ENCODE measurements at regions not wholly inside any gene's neighbourhood (a gene's known extent, or its start where the extent isn't known, plus 50 kb on each side); places are given as distances from the start of the nearest gene placed in this dataset.
A peak's percentile ranks its signal among the peaks of the same experiment; 100 is the strongest.
"Not testable (repeated sequence)": the region's sequence is repeated elsewhere in the genome, so short reads cannot be mapped to it uniquely, and the experiment has no call there.

- DNase-seq: no peak
These were observed 59.7 kb downstream of the TEX35 start for GRCh38 chr1:178572604-178573003.

GRCh38 chr1:178573330-178573729 is 60.4 kb downstream of the TEX35 start:
- no peak for DNase-seq

GRCh38 chr1:178574345-178574744 is 61.4 kb downstream of the TEX35 start:
- no peak for DNase-seq

GRCh38 chr1:178575611-178576361 is 62.9 kb downstream of the TEX35 start:
- DNase-seq: peak; percentile 94 to 95

GRCh38 chr1:178576841-178577240 is 63.9 kb downstream of the TEX35 start:
- DNase-seq: peak in 1 of 2 experiments; percentile 56

- DNase-seq: no peak
These were observed 65.0 kb downstream of the TEX35 start for GRCh38 chr1:178577882-178578281.

GRCh38 chr1:178578541-178578940 is 65.6 kb downstream of the TEX35 start:
- DNase-seq: no peak

GRCh38 chr1:178579095-178579494 is 66.2 kb downstream of the TEX35 start:
- DNase-seq: no peak

- DNase-seq: peak; percentile 49 to 81
These were observed 66.7 kb downstream of the TEX35 start for GRCh38 chr1:178579562-178579961.

- no peak for DNase-seq
These were observed 67.2 kb downstream of the TEX35 start for GRCh38 chr1:178580096-178580495.

GRCh38 chr1:178580876-178581275 is 68.0 kb downstream of the TEX35 start:
- DNase-seq: peak in 1 of 2 experiments; percentile 74

- DNase-seq: peak; percentile 100
These were observed 68.7 kb downstream of the TEX35 start for GRCh38 chr1:178581351-178582303.

GRCh38 chr1:178587096-178587495 is 74.2 kb downstream of the TEX35 start:
- no peak for DNase-seq

- DNase-seq: no peak
These were observed 75.1 kb downstream of the TEX35 start for GRCh38 chr1:178587975-178588374.

GRCh38 chr1:178589042-178589441 is 76.1 kb downstream of the TEX35 start:
- peak; percentile 29 to 56 for DNase-seq

GRCh38 chr1:178591811-178592210 is 78.9 kb downstream of the TEX35 start:
- not testable (repeated sequence) for DNase-seq

- DNase-seq: no peak
These were observed 80.6 kb downstream of the TEX35 start for GRCh38 chr1:178593515-178593914.

- no peak for DNase-seq
These were observed 81.2 kb downstream of the TEX35 start for GRCh38 chr1:178594133-178594532.

- DNase-seq: no peak
These were observed 82.6 kb downstream of the TEX35 start for GRCh38 chr1:178595491-178595890.

GRCh38 chr1:178599087-178599486 is 86.2 kb downstream of the TEX35 start:
- DNase-seq: no peak

GRCh38 chr1:178599745-178600144 is 86.8 kb downstream of the TEX35 start:
- DNase-seq: no peak

- no peak for DNase-seq
These were observed 91.0 kb downstream of the TEX35 start for GRCh38 chr1:178603926-178604325.

- DNase-seq: no peak
These were observed 93.9 kb downstream of the TEX35 start for GRCh38 chr1:178606839-178607238.

All from NCI-H526 (cell line).